ENCODE measurements at regions not wholly inside any gene's neighbourhood (a gene's known extent, or its start where the extent isn't known, plus 50 kb on each side); places are given as distances from the start of the nearest gene placed in this dataset.

DNA sequence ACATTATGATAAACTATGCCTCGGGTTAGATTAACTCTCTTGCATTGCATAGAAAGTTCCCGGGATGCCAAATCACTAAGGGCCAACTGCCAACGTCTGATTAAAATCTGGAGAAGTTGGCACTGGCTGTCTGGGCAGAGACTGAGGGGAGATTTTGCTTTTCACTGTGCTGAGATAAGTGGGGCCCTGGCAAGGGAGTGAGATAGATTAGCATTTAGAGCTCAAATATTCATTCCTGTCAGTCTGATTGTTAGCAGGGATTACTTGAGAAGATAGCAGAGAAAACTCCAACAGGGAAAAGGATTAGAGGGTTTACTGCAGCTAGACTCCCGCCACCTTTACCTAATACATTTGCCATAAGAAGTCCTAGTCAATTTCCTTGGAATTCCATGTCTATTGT lies 714.1 kb upstream of the CHRM3 start:
- no peak for TF ChIP-seq PRRX2 (CRISPR knock-in tag; IDR thresholded peaks at IDR 0.05)
- TF ChIP-seq, protein P1, sequence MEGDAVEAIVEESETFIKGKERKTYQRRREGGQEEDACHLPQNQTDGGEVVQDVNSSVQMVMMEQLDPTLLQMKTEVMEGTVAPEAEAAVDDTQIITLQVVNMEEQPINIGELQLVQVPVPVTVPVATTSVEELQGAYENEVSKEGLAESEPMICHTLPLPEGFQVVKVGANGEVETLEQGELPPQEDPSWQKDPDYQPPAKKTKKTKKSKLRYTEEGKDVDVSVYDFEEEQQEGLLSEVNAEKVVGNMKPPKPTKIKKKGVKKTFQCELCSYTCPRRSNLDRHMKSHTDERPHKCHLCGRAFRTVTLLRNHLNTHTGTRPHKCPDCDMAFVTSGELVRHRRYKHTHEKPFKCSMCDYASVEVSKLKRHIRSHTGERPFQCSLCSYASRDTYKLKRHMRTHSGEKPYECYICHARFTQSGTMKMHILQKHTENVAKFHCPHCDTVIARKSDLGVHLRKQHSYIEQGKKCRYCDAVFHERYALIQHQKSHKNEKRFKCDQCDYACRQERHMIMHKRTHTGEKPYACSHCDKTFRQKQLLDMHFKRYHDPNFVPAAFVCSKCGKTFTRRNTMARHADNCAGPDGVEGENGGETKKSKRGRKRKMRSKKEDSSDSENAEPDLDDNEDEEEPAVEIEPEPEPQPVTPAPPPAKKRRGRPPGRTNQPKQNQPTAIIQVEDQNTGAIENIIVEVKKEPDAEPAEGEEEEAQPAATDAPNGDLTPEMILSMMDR (IDR thresholded peaks at IDR 0.05), result no peak
